ENCODE measurements at regions not wholly inside any gene's neighbourhood (a gene's known extent, or its start where the extent isn't known, plus 50 kb on each side); places are given as distances from the start of the nearest gene placed in this dataset.
"Not testable (repeated sequence)": the region's sequence is repeated elsewhere in the genome, so short reads cannot be mapped to it uniquely, and the experiment has no call there.

DNA sequence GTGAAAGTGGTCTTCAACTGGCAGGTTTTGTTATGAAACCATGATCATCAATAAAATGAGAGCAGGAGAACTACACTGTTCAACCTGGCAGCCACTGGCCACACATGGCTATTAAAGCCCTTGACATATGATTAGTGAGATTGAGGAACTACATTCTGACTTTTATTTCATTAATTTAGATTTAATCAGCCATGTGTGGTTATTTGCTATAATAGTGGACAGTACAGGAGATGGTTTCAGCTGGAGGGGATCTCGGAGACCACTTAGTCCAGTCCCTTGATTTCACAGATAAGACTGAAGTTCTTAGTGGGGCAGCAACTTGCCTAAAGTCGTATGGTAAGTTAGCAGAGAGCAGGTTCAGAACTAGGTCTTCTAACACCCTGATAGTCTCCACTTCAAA, 111.7 kb upstream of the BMPER start:
- H3K4me3 ChIP-seq (ENCODE audit: insufficient read depth, low read depth, low read length), result no peak overlapping the region
- no peaks in the 10 kb centered on the region for H3K36me3 ChIP-seq (ENCODE audit: control insufficient read depth, insufficient read depth, low read length)
- no peaks in the 10 kb centered on the region for H3K9me3 ChIP-seq (ENCODE audit: control insufficient read depth, low read length)
- WGBS, 2 experiments, result 95 to 98% methylated on average over 2 of the region's 2 CpGs
- H3K27me3 ChIP-seq (ENCODE audit: control insufficient read depth, insufficient read depth, low read length, poor library complexity, severe bottlenecking), result no peaks in the 10 kb centered on the region
- peaks cover 3% of the 10 kb centered on the region for H3K4me1 ChIP-seq (ENCODE audit: control insufficient read depth, insufficient read depth, low read length)
- no peak overlapping the region for H3K27ac ChIP-seq (ENCODE audit: insufficient read depth, low read depth, low read length, poor library complexity, severe bottlenecking)

DNA sequence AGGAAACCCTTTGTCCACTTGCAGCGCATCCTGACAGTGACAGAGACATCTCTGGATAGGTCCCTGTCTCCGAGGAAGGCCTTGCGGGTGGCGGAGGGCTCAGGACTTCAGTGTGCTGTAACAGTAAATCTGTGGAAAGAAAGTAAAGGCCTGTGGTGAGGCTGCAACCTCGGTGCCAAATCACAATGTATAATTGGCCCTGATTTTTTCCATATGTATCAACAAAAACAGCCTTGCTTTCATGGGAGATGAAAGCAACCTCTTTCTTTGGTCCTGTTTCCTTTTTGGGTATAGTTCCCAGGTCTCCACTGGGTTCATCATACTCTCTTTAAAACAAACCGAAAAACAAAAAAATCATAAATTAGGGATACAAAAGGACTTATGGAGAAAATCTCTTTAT, 110.9 kb upstream of the BMPER start:
- WGBS, 2 experiments, result 92 to 95% methylated on average over 5 of the region's 6 CpGs
- Histone ChIP-seq H3K4me1 (ENCODE audit: control insufficient read depth, insufficient read depth, low read length) (peaks cover 3% of the 10 kb centered on the region), H3K9me3 (ENCODE audit: control insufficient read depth, low read length) (no peaks in the 10 kb centered on the region), H3K27ac (ENCODE audit: insufficient read depth, low read depth, low read length, poor library complexity, severe bottlenecking) (no peak overlapping the region), H3K27me3 (ENCODE audit: control insufficient read depth, insufficient read depth, low read length, poor library complexity, severe bottlenecking) (no peaks in the 10 kb centered on the region), H3K36me3 (ENCODE audit: control insufficient read depth, insufficient read depth, low read length) (no peaks in the 10 kb centered on the region), H3K4me3 (ENCODE audit: insufficient read depth, low read depth, low read length) (no peak overlapping the region)

DNA sequence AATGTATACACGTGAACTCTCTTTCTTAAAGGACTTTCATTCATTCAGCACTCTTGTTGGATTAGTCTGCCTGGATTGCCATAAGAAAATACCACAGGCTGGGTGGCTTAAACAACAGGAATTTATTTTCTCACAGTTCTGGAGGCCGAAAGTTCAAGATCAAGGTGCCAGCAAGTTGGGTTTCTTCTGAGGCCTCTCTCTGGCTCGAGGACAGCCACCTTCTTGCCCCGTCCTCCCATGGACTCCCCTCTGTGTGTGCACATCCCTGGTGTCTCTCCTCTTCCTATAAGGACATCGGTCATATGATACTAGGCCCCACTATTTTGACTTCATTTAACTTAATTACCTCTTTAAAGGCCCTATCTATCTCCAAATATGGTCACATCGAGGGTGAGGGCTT, 110.4 kb upstream of the BMPER start:
- Histone ChIP-seq H3K36me3 (ENCODE audit: control insufficient read depth, insufficient read depth, low read length) (no peaks in the 10 kb centered on the region), H3K27ac (ENCODE audit: insufficient read depth, low read depth, low read length, poor library complexity, severe bottlenecking) (no peak overlapping the region), H3K9me3 (ENCODE audit: control insufficient read depth, low read length) (no peaks in the 10 kb centered on the region), H3K27me3 (ENCODE audit: control insufficient read depth, insufficient read depth, low read length, poor library complexity, severe bottlenecking) (no peaks in the 10 kb centered on the region), H3K4me3 (ENCODE audit: insufficient read depth, low read depth, low read length) (no peak overlapping the region), H3K4me1 (ENCODE audit: control insufficient read depth, insufficient read depth, low read length) (peaks cover 3% of the 10 kb centered on the region)
- WGBS, 2 experiments, result 93 to 96% methylated on average over 6 of the region's 6 CpGs

DNA sequence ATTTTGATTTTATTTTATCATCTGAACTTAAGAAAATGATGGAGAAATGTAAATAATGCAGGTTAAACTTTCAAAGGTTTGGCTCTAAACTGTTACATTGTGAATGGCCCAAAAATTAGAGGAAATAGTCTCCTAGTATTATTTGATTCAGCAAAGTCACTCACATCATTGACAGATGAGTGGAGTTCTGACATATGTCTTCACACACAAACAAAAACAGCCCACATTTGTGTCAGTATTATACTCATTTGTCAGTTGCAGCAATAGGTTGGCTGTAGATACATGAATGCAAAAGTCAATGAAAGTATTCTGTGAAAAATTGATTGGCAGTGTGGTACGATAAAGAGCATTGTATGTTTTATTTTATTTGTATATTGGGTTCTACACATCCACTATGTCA, 108.8 kb upstream of the BMPER start:
- no peak overlapping the region for H3K4me3 ChIP-seq (ENCODE audit: insufficient read depth, low read depth, low read length)
- H3K27me3 ChIP-seq (ENCODE audit: control insufficient read depth, insufficient read depth, low read length, poor library complexity, severe bottlenecking), result no peaks in the 10 kb centered on the region
- H3K36me3 ChIP-seq (ENCODE audit: control insufficient read depth, insufficient read depth, low read length), result no peaks in the 10 kb centered on the region
- H3K27ac ChIP-seq (ENCODE audit: insufficient read depth, low read depth, low read length, poor library complexity, severe bottlenecking), result no peak overlapping the region
- WGBS, 2 experiments, result 100% methylated on average over 1 of the region's 1 CpG; no CpG with 5 or more reads in 1 of the 2 experiments
- H3K4me1 ChIP-seq (ENCODE audit: control insufficient read depth, insufficient read depth, low read length), result no peaks in the 10 kb centered on the region
- H3K9me3 ChIP-seq (ENCODE audit: control insufficient read depth, low read length), result no peaks in the 10 kb centered on the region

DNA sequence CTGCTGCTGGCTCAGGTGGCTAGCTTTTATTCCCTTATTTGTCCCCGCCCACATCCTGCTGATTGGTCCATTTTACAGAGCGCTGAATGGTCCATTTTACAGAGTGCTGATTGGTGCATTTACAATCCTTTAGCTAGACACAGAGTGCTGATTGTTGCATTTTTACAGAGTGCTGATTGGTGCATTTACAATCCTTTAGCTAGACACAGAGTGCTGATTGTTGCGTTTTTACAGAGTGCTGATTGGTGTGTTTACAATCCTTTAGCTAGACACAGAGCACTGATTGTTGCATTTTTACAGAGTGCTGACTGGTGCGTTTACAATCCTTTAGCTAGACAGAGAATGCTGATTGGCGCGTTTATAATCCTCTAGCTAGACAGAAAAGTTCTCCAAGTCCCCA, 107.8 kb upstream of the BMPER start:
- not testable (repeated sequence) for H3K27me3 ChIP-seq (ENCODE audit: control insufficient read depth, insufficient read depth, low read length, poor library complexity, severe bottlenecking); H3K27ac ChIP-seq (ENCODE audit: insufficient read depth, low read depth, low read length, poor library complexity, severe bottlenecking); H3K36me3 ChIP-seq (ENCODE audit: control insufficient read depth, insufficient read depth, low read length); H3K4me1 ChIP-seq (ENCODE audit: control insufficient read depth, insufficient read depth, low read length); H3K4me3 ChIP-seq (ENCODE audit: insufficient read depth, low read depth, low read length); H3K9me3 ChIP-seq (ENCODE audit: control insufficient read depth, low read length)
- 95 to 97% methylated on average over 6 of the region's 6 CpGs for WGBS, 2 experiments

DNA sequence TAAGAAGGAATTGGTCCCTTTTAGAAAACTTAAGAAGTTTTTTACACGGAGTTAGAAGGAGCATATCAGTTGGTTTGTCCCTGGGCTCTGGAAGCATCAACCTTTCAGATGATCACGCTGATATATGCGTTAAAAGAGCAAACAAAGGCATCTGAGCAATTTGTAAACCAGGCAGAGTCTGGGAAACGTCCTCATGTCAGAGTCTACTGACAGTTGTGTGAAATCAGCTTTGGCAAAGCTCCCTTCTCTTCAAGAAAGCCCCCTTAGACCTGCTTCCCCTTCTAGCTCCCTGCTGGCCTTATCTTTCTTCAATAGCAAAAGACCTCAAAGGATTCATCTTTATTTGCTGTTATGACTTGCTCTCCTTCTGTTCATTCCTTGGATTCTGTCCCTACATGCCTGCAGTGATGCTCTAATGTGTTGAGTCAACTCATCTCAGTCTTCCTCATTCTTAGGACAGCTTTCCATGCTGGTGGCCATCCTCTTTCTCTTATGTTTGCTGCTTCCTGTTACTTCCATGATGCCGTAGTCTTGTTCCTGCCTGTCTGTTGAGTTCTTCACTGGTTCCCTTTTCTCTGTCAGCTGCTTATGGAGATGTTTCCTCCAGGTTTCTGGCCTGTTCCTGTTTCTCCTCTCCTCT, 106.5 kb upstream of the BMPER start:
- Histone ChIP-seq H3K4me1 (ENCODE audit: control insufficient read depth, insufficient read depth, low read length) (no peaks in the 10 kb centered on the region), H3K36me3 (ENCODE audit: control insufficient read depth, insufficient read depth, low read length) (no peaks in the 10 kb centered on the region), H3K9me3 (ENCODE audit: control insufficient read depth, low read length) (no peaks in the 10 kb centered on the region), H3K27ac (ENCODE audit: insufficient read depth, low read depth, low read length, poor library complexity, severe bottlenecking) (no peak overlapping the region), H3K27me3 (ENCODE audit: control insufficient read depth, insufficient read depth, low read length, poor library complexity, severe bottlenecking) (no peaks in the 10 kb centered on the region), H3K4me3 (ENCODE audit: insufficient read depth, low read depth, low read length) (no peak overlapping the region)
- 89 to 90% methylated on average over 5 of the region's 5 CpGs for WGBS, 2 experiments

DNA sequence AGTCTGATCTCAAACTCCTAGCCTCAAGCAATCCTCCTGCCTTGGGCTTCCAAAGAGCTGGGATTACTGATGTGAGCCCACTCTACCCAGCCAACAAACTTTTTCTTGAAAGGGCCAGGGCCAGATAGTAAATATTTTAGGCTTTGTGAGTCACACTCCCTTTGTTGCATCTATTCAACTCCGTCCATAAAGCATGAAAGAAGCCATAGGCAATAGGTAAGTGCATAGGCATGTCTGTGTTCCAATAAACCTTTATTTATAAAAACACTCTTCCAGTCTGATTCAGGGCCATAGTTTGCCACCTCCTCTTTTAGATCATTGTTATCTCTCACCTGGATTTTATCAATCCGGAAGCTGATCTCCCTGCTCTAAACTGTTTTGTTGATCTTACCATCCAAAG, 105.6 kb upstream of the BMPER start:
- WGBS, 2 experiments, result 90 to 100% methylated on average over 1 to 2 of the region's 2 CpGs
- H3K27ac ChIP-seq (ENCODE audit: insufficient read depth, low read depth, low read length, poor library complexity, severe bottlenecking), result no peak overlapping the region
- H3K4me3 ChIP-seq (ENCODE audit: insufficient read depth, low read depth, low read length), result no peak overlapping the region
- no peaks in the 10 kb centered on the region for H3K27me3 ChIP-seq (ENCODE audit: control insufficient read depth, insufficient read depth, low read length, poor library complexity, severe bottlenecking)
- H3K36me3 ChIP-seq (ENCODE audit: control insufficient read depth, insufficient read depth, low read length), result no peaks in the 10 kb centered on the region
- H3K9me3 ChIP-seq (ENCODE audit: control insufficient read depth, low read length), result no peaks in the 10 kb centered on the region
- H3K4me1 ChIP-seq (ENCODE audit: control insufficient read depth, insufficient read depth, low read length), result no peaks in the 10 kb centered on the region

DNA sequence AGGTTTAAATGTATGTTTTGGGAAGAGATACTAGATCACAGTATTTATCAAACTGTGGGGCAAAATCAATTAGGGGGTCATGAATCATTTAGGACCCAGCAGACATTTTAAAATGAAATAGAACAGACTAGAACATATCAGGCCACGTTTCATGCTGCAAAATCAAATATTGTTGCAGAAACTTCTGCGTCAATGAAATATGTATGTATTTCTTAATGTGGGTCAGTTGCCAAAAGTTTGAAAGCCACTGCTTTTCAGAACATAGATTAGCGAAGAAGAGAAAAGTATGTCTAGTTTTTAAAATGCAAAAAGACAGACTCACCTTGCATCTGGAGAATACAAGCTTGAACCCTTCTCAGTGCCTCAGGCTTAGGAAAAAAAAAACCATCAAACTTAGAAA, 102.7 kb upstream of the BMPER start:
- H3K36me3 ChIP-seq (ENCODE audit: control insufficient read depth, insufficient read depth, low read length), result no peaks in the 10 kb centered on the region
- 88 to 96% methylated on average over 3 of the region's 3 CpGs for WGBS, 2 experiments
- H3K27me3 ChIP-seq (ENCODE audit: control insufficient read depth, insufficient read depth, low read length, poor library complexity, severe bottlenecking), result no peaks in the 10 kb centered on the region
- H3K4me3 ChIP-seq (ENCODE audit: insufficient read depth, low read depth, low read length), result no peak overlapping the region
- no peaks in the 10 kb centered on the region for H3K9me3 ChIP-seq (ENCODE audit: control insufficient read depth, low read length)
- H3K27ac ChIP-seq (ENCODE audit: insufficient read depth, low read depth, low read length, poor library complexity, severe bottlenecking), result no peak overlapping the region
- no peaks in the 10 kb centered on the region for H3K4me1 ChIP-seq (ENCODE audit: control insufficient read depth, insufficient read depth, low read length)

DNA sequence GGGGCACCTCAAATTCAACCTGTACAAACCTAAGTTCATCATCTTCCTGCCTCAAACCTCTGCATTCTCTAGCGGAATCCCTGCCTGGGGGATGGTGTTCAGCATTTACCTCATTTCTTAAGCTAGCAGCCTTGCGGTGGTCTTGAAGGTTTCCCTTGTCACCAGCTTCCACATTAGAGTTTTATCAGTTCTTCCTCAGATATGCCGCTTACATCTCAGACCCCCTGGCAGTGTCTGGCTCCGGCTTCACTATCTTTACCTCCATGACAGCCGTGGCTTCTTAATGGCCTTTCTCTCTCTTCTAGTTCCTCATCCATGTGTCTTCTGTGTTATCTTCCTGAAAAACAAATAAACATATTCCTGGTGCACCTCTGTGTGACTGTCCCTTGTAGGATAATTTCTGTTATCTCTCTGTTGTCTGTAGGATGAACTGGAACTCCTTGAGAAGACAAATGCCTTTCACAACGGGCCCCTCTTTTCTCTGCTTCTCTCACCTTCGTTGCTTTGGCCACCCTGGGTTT, 101.1 kb upstream of the BMPER start:
- no peak overlapping the region for H3K4me3 ChIP-seq (ENCODE audit: insufficient read depth, low read depth, low read length)
- H3K9me3 ChIP-seq (ENCODE audit: control insufficient read depth, low read length), result no peaks in the 10 kb centered on the region
- H3K27me3 ChIP-seq (ENCODE audit: control insufficient read depth, insufficient read depth, low read length, poor library complexity, severe bottlenecking), result no peaks in the 10 kb centered on the region
- 92 to 96% methylated on average over 7 of the region's 7 CpGs for WGBS, 2 experiments
- no peaks in the 10 kb centered on the region for H3K36me3 ChIP-seq (ENCODE audit: control insufficient read depth, insufficient read depth, low read length)
- H3K27ac ChIP-seq (ENCODE audit: insufficient read depth, low read depth, low read length, poor library complexity, severe bottlenecking), result no peak overlapping the region
- no peaks in the 10 kb centered on the region for H3K4me1 ChIP-seq (ENCODE audit: control insufficient read depth, insufficient read depth, low read length)

DNA sequence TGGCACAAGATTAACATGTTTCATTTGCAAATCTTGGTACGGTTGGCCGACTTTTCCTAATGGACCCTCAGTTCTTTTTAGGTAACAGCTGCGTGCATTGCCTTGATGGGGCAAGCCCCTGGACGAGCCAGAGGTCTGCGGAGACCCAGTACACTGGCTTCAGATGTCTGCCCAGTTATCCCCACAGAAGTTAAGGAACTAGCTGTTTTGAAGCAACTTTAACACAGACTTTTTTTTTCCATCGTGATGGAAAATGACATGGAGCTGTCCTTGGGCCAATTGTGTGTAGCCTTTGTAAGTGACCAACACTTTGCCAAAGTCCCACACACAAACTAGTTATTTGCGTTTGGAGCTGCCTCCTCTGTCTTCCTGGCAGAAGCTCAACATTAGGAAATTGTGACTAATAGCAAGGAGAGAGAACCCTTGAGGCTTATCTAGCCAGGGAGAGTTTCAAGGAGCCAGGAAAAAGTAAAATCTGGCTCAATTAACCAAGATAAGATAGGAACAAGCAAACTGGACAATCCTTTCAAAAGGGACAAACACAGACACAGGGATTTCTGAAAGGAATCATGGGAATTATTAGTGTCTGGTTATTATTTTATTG, 99.6 kb upstream of the BMPER start:
- WGBS, 2 experiments, result 93 to 95% methylated on average over 7 of the region's 7 CpGs
- Histone ChIP-seq H3K36me3 (ENCODE audit: control insufficient read depth, insufficient read depth, low read length) (no peaks in the 10 kb centered on the region), H3K9me3 (ENCODE audit: control insufficient read depth, low read length) (no peaks in the 10 kb centered on the region), H3K4me1 (ENCODE audit: control insufficient read depth, insufficient read depth, low read length) (no peaks in the 10 kb centered on the region), H3K27ac (ENCODE audit: insufficient read depth, low read depth, low read length, poor library complexity, severe bottlenecking) (no peak overlapping the region), H3K27me3 (ENCODE audit: control insufficient read depth, insufficient read depth, low read length, poor library complexity, severe bottlenecking) (no peaks in the 10 kb centered on the region), H3K4me3 (ENCODE audit: insufficient read depth, low read depth, low read length) (no peak overlapping the region)

Measured in ectodermal cell (in vitro differentiated cells).